ENCODE measurements at regions not wholly inside any gene's neighbourhood (a gene's known extent, or its start where the extent isn't known, plus 50 kb on each side); places are given as distances from the start of the nearest gene placed in this dataset.
"Not testable (repeated sequence)": the region's sequence is repeated elsewhere in the genome, so short reads cannot be mapped to it uniquely, and the experiment has no call there.

DNA sequence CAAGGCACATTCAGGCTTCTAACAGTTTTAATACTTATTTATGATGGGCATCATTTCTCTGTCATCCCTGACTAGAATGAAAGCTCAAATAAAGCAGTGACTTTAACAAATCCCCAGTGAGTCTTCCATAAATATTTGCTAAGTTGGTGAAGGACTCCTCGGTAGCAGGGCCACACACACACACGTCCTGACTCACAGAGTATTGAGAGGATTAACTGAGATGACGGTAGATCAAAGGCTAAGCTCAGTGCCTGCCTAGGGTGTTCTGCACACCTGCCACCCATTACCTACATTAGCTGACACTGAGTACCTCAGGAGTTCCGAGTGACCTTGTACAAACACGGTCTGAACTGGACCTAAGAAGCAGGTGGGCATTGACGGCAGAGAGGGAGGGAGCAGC is 197.3 kb upstream of the SFSWAP start:
- H3K9ac ChIP-seq (ENCODE audit: low read length) = no peak overlapping the region
- H3K9me3 ChIP-seq (ENCODE audit: low read length) = peaks cover 6% of the 10 kb centered on the region
- H3K4me3 ChIP-seq (ENCODE audit: low read depth in 1 of 2, low read length in 2 of 2) = no peak overlapping the region
- no peaks in the 10 kb centered on the region for H3K4me1 ChIP-seq (ENCODE audit: insufficient read depth, low read length)
- no peak overlapping the region for H3K27ac ChIP-seq (ENCODE audit: low read depth, low read length)
- no peaks in the 10 kb centered on the region for H3K36me3 ChIP-seq (ENCODE audit: insufficient read depth, low read length)
- H3K27me3 ChIP-seq (ENCODE audit: control insufficient read depth in 1 of 2, insufficient read depth in 2 of 2, low read length in 2 of 2) = no peaks in the 10 kb centered on the region

DNA sequence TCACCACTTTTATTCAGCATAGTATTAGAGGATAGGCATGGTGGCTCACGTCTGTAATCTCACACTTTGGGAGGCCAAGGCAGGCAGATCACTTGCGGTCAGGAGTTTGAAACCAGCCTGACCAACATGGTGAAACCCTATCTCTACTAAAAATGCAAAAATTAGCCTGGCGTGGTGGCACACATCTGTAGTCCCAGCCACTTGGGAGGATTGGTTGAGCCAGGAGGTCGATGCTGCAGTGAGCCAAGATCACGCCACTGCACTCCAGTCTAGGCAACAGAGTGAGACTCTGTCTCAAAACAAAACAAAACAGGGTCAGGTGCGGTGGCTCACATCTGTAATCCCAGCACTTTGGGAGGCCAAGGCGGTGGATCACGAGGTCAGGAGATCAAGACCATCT is 190.3 kb upstream of the SFSWAP start:
- H3K36me3 ChIP-seq (ENCODE audit: insufficient read depth, low read length); H3K9me3 ChIP-seq (ENCODE audit: low read length); H3K9ac ChIP-seq (ENCODE audit: low read length); H3K27ac ChIP-seq (ENCODE audit: low read depth, low read length); H3K27me3 ChIP-seq (ENCODE audit: control insufficient read depth in 1 of 2, insufficient read depth in 2 of 2, low read length in 2 of 2); H3K4me3 ChIP-seq (ENCODE audit: low read depth in 1 of 2, low read length in 2 of 2); H3K4me1 ChIP-seq (ENCODE audit: insufficient read depth, low read length): not testable (repeated sequence)

DNA sequence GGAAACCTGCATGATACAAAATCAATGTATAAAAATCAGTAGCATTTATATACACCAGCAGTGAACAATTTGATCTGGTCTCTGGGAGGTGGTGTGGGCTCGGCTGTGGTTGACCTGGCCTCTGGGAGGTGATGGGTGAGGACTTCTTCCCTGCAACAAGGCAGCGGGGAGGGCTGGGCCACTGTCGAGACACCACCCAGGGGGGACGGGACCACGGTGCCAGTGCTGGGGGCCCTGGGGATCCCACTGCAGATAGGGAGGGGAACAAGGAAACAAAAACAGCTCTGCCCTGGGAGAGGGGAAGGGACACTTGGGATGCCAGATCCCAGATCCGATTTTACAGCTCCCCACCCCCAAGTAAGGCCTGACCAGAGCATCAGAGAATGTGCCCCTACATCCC is 189.6 kb upstream of the SFSWAP start:
- Histone ChIP-seq H3K9me3 (ENCODE audit: low read length) (peaks cover 6% of the 10 kb centered on the region), H3K4me3 (ENCODE audit: low read depth in 1 of 2, low read length in 2 of 2) (no peak overlapping the region), H3K27ac (ENCODE audit: low read depth, low read length) (no peak overlapping the region), H3K27me3 (ENCODE audit: control insufficient read depth in 1 of 2, insufficient read depth in 2 of 2, low read length in 2 of 2) (no peaks in the 10 kb centered on the region), H3K9ac (ENCODE audit: low read length) (no peak overlapping the region), H3K36me3 (ENCODE audit: insufficient read depth, low read length) (no peaks in the 10 kb centered on the region), H3K4me1 (ENCODE audit: insufficient read depth, low read length) (no peaks in the 10 kb centered on the region)

DNA sequence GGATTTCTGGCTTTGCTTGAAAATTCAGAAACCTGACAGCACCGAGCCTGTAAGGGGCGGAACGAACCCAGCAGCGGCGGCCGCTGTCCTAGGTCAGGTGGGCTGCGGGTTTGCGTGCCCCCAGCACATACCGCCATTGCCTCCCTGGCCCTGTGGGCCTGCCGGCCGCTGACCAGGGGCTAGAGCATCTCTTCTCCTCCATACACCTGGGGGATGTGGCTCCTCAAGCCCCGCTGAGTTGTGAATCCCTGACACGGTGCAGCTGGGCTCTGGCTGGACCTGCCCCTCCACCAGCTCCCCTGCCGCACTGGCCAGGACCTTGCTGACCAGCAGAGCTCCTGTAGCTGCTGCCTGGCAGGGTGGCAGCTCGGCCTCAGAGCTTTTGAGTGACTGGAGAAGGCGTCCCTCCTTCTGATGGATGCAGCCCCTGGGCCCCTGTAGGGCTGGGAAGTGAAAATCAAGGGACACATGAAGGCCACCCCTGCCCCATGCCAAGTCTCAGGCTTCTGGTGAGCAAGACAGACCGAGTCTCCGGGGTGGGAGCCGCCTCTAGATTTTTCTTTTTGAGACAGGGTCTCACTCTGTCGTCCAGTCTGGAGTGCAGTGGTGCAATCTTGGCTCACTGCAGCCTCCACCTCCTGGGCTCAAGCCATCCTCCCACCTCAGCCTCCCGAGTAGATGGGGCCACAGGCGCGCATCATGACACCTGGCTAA is 184.9 kb upstream of the SFSWAP start:
- no peak overlapping the region for H3K9ac ChIP-seq (ENCODE audit: low read length)
- no peaks in the 10 kb centered on the region for H3K4me1 ChIP-seq (ENCODE audit: insufficient read depth, low read length)
- no peaks in the 10 kb centered on the region for H3K9me3 ChIP-seq (ENCODE audit: low read length)
- no peak overlapping the region for H3K27ac ChIP-seq (ENCODE audit: low read depth, low read length)
- no peaks in the 10 kb centered on the region for H3K27me3 ChIP-seq (ENCODE audit: control insufficient read depth in 1 of 2, insufficient read depth in 2 of 2, low read length in 2 of 2)
- no peaks in the 10 kb centered on the region for H3K36me3 ChIP-seq (ENCODE audit: insufficient read depth, low read length)
- H3K4me3 ChIP-seq (ENCODE audit: low read depth in 1 of 2, low read length in 2 of 2) = no peak overlapping the region

DNA sequence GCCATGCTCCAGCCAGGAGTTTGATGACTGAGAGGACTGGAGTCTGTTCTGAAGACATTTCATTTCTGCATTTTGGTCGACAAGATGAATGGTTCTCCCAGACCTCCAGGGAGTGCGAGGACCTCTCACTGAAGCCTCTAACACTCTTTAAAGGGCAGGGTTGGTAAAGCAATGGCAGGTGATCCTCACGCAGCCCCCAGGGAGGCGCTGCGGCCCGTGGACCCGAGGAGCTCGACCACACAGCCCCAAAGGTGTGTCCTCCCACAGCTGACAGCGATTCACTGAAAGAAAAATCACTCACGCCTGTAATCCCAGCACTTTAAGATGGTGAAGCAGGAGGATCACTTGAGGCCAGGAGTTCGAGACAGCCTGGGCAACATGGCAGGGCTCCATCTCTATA is 183.8 kb upstream of the SFSWAP start:
- Histone ChIP-seq H3K27ac (ENCODE audit: low read depth, low read length) (no peak overlapping the region), H3K27me3 (ENCODE audit: control insufficient read depth in 1 of 2, insufficient read depth in 2 of 2, low read length in 2 of 2) (no peaks in the 10 kb centered on the region), H3K9me3 (ENCODE audit: low read length) (no peaks in the 10 kb centered on the region), H3K36me3 (ENCODE audit: insufficient read depth, low read length) (no peaks in the 10 kb centered on the region), H3K9ac (ENCODE audit: low read length) (no peak overlapping the region), H3K4me1 (ENCODE audit: insufficient read depth, low read length) (no peaks in the 10 kb centered on the region), H3K4me3 (ENCODE audit: low read depth in 1 of 2, low read length in 2 of 2) (no peak overlapping the region)

DNA sequence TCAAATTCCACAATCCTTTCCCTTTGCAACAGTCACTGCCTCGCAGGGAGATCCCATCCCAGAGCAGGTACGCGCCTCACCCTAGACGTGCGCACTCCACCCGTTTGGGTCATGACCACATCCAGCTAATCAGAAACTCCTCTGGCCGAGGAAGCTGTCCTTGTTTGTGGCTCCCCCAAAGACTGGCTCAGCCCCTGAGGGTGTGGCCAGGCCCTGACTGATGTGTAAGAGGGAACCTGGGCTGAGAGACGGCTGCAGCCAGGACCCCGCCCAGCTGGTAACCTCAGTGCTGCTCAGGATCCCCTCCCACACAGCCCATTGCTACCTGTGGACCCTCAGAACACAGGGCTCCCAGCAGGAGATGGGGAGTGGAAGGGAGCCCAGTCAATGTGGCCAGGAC is 183.2 kb upstream of the SFSWAP start:
- no peak overlapping the region for H3K9ac ChIP-seq (ENCODE audit: low read length)
- no peak overlapping the region for H3K4me3 ChIP-seq (ENCODE audit: low read depth in 1 of 2, low read length in 2 of 2)
- no peaks in the 10 kb centered on the region for H3K27me3 ChIP-seq (ENCODE audit: control insufficient read depth in 1 of 2, insufficient read depth in 2 of 2, low read length in 2 of 2)
- no peaks in the 10 kb centered on the region for H3K4me1 ChIP-seq (ENCODE audit: insufficient read depth, low read length)
- H3K9me3 ChIP-seq (ENCODE audit: low read length) = no peaks in the 10 kb centered on the region
- no peaks in the 10 kb centered on the region for H3K36me3 ChIP-seq (ENCODE audit: insufficient read depth, low read length)
- H3K27ac ChIP-seq (ENCODE audit: low read depth, low read length) = no peak overlapping the region

DNA sequence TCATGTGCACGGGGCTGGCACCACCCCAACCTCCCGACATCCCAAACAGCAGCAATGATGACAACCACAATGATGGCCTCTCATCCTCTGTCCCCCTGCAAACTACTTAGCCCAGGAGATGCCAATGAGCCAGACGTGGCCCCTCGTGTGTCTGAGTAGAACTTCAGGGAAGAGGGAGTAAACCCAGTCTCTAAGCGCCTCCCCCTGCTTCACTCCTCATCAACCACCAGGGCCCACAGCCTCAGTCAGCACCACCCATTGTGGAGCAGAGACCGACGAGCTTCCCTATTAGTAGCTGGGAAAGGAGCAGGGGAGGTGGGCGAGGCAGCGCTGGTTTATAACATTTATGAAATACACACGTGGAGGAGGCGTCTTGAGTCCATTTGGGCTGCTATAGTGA is 182.7 kb upstream of the SFSWAP start:
- Histone ChIP-seq H3K27ac (ENCODE audit: low read depth, low read length) (no peak overlapping the region), H3K4me1 (ENCODE audit: insufficient read depth, low read length) (no peaks in the 10 kb centered on the region), H3K36me3 (ENCODE audit: insufficient read depth, low read length) (no peaks in the 10 kb centered on the region), H3K27me3 (ENCODE audit: control insufficient read depth in 1 of 2, insufficient read depth in 2 of 2, low read length in 2 of 2) (no peaks in the 10 kb centered on the region), H3K9ac (ENCODE audit: low read length) (no peak overlapping the region), H3K9me3 (ENCODE audit: low read length) (no peaks in the 10 kb centered on the region), H3K4me3 (ENCODE audit: low read depth in 1 of 2, low read length in 2 of 2) (no peak overlapping the region)

DNA sequence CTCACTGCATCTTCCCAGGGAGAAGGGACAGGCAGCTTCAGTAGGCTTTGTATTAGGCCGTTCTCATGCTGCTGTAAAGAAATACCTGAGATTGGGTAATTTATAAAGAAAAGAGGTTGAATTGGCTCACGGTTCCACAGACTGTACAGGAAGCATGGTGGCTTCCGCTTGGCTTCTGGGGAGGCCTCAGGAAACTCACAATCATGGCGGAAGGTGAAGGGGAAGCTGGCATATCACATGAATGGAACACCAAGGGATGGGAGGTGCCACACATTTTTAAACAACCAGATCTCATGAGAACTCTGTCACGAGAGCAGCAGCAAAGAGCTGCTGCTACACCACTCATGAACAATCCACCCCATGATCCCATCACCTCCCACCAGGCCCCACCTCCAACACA is 182.2 kb upstream of the SFSWAP start:
- no peak overlapping the region for H3K9ac ChIP-seq (ENCODE audit: low read length)
- no peaks in the 10 kb centered on the region for H3K36me3 ChIP-seq (ENCODE audit: insufficient read depth, low read length)
- no peaks in the 10 kb centered on the region for H3K9me3 ChIP-seq (ENCODE audit: low read length)
- H3K27me3 ChIP-seq (ENCODE audit: control insufficient read depth in 1 of 2, insufficient read depth in 2 of 2, low read length in 2 of 2) = no peaks in the 10 kb centered on the region
- no peak overlapping the region for H3K4me3 ChIP-seq (ENCODE audit: low read depth in 1 of 2, low read length in 2 of 2)
- no peak overlapping the region for H3K27ac ChIP-seq (ENCODE audit: low read depth, low read length)
- no peaks in the 10 kb centered on the region for H3K4me1 ChIP-seq (ENCODE audit: insufficient read depth, low read length)

DNA sequence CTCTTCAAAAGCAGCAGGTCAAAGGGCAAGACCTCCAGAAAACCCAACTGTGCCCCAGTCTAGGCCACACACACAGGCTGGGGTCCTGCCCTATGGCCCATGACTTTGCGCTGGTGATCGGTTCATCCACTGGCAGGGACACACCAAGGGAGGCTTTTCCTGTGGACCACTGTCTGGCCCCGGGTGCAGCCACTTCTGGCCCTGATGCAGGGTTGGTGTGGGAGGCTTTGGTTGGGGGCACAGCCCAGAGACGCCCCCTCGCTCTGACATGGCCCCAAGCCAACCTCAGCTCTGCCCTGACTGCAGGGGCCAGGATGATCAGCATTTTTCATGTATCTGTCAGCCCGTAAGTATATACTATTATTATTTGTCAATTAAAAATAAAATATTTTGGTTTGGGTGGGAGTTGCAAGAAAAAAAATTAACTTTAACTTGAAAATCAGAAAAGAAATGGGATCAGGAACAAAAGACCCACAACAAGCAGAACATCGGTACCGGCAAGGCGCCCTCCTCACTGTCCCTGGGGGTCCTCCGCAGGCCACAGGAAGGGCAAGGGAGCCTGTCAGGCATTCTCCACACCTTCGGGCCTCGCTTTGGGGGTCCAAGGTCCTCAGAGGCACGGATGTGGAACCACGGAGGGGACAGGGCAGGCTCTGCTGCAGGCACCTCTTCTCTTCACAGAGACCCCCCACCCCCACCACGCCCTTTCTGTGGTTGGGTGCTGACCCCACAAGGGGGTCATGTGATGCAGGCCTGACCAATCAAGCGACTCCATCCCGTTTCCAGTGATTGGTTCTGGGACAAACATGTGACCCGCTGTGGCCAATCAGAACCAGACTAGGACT is 181.5 kb upstream of the SFSWAP start:
- Histone ChIP-seq H3K27ac (ENCODE audit: low read depth, low read length) (no peak overlapping the region), H3K27me3 (ENCODE audit: control insufficient read depth in 1 of 2, insufficient read depth in 2 of 2, low read length in 2 of 2) (no peaks in the 10 kb centered on the region), H3K4me1 (ENCODE audit: insufficient read depth, low read length) (no peaks in the 10 kb centered on the region), H3K9me3 (ENCODE audit: low read length) (no peaks in the 10 kb centered on the region), H3K36me3 (ENCODE audit: insufficient read depth, low read length) (no peaks in the 10 kb centered on the region), H3K9ac (ENCODE audit: low read length) (no peak overlapping the region), H3K4me3 (ENCODE audit: low read depth in 1 of 2, low read length in 2 of 2) (no peak overlapping the region)

DNA sequence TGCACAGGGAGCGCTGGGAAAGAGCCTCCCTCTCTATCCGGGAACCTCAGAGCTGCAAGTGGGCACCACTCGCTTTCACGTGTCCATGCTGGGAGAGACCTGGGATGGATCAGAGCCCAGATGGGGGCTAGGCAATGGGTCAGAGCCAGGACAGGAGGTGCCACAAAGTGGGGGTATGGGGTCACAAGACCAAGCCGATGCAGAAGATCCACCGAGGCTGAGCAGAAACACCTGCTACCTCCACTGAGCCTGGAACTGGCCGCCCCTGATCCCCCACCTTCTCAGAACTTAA is 180.9 kb upstream of the SFSWAP start:
- no peaks in the 10 kb centered on the region for H3K27me3 ChIP-seq (ENCODE audit: control insufficient read depth in 1 of 2, insufficient read depth in 2 of 2, low read length in 2 of 2)
- H3K27ac ChIP-seq (ENCODE audit: low read depth, low read length) = no peak overlapping the region
- H3K4me3 ChIP-seq (ENCODE audit: low read depth in 1 of 2, low read length in 2 of 2) = no peak overlapping the region
- H3K9me3 ChIP-seq (ENCODE audit: low read length) = no peaks in the 10 kb centered on the region
- H3K36me3 ChIP-seq (ENCODE audit: insufficient read depth, low read length) = no peaks in the 10 kb centered on the region
- H3K9ac ChIP-seq (ENCODE audit: low read length) = no peak overlapping the region
- H3K4me1 ChIP-seq (ENCODE audit: insufficient read depth, low read length) = no peaks in the 10 kb centered on the region

DNA sequence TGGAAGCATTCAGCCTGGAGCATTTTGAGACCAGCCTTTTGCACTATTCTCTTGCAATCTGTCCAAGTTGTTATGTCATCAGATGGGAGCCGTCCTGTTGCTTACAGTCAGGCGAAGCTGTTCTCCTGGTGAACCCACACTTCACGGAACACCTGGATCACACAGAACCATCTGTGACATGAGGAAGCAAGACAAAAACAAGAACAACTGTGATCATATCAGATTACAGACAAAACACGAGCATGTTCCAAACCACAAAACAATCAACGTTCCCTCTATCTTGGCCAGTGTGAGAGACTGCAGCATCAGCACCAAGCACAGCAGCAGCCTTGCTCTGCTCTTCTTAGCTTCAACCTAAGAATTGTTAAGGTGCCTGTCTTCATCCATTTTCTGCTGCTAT is 180.5 kb upstream of the SFSWAP start:
- H3K27ac ChIP-seq (ENCODE audit: low read depth, low read length) = no peak overlapping the region
- H3K4me1 ChIP-seq (ENCODE audit: insufficient read depth, low read length) = no peaks in the 10 kb centered on the region
- H3K4me3 ChIP-seq (ENCODE audit: low read depth in 1 of 2, low read length in 2 of 2) = no peak overlapping the region
- no peaks in the 10 kb centered on the region for H3K9me3 ChIP-seq (ENCODE audit: low read length)
- no peak overlapping the region for H3K9ac ChIP-seq (ENCODE audit: low read length)
- H3K36me3 ChIP-seq (ENCODE audit: insufficient read depth, low read length) = no peaks in the 10 kb centered on the region
- H3K27me3 ChIP-seq (ENCODE audit: control insufficient read depth in 1 of 2, insufficient read depth in 2 of 2, low read length in 2 of 2) = no peaks in the 10 kb centered on the region

DNA sequence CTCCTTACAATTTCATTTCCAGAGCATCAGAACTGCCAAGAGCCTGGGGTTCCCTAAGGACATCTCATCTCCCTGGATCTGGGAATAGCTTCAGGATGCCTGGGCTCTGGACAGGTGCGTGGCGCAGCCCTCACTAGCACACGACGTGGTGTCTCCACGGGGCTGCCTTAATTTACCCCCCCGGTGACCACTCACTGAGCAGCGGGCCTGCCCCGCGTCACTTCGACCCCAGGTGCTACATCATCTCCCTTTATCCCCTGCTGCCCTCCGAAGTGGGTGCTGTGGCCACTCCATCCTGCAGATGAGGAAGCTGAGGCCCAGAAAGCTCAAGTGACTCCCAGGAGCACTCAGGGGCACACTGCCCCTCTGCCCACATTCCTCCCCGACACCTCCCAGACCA is 177.8 kb upstream of the SFSWAP start:
- Histone ChIP-seq H3K27me3 (ENCODE audit: control insufficient read depth in 1 of 2, insufficient read depth in 2 of 2, low read length in 2 of 2) (no peaks in the 10 kb centered on the region), H3K9me3 (ENCODE audit: low read length) (no peaks in the 10 kb centered on the region), H3K4me1 (ENCODE audit: insufficient read depth, low read length) (no peaks in the 10 kb centered on the region), H3K9ac (ENCODE audit: low read length) (no peak overlapping the region), H3K36me3 (ENCODE audit: insufficient read depth, low read length) (no peaks in the 10 kb centered on the region), H3K27ac (ENCODE audit: low read depth, low read length) (no peak overlapping the region), H3K4me3 (ENCODE audit: low read depth in 1 of 2, low read length in 2 of 2) (no peak overlapping the region)

Data from muscle layer of colon (tissue), 2 donors.